ENCODE measurements at regions not wholly inside any gene's neighbourhood (a gene's known extent, or its start where the extent isn't known, plus 50 kb on each side); places are given as distances from the start of the nearest gene placed in this dataset.
A peak's percentile ranks its signal among the peaks of the same experiment; 100 is the strongest.
"Not testable (repeated sequence)": the region's sequence is repeated elsewhere in the genome, so short reads cannot be mapped to it uniquely, and the experiment has no call there.

GRCh38 chr2:48190230-48190629 lies 124.3 kb upstream of the FOXN2 start:
- Mint-ChIP-seq H3K27ac (no peak overlapping the region), H3K9me3 (no peaks in the 10 kb centered on the region), H3K36me3 (peaks cover 3% of the 10 kb centered on the region), H3K27me3 (no peaks in the 10 kb centered on the region), H3K4me1 (peaks cover 7 to 15% (median 10%) of the 10 kb centered on the region in 3 donors), H3K4me3 (no peak overlapping the region)

- peak overlapping the region in 1 of 3 donors; percentile 54 for H3K27ac Mint-ChIP-seq
- H3K36me3 Mint-ChIP-seq: peaks cover 2% of the 10 kb centered on the region
- peaks cover 3 to 13% (median 9%) of the 10 kb centered on the region in 3 donors for H3K4me1 Mint-ChIP-seq
- H3K27me3 Mint-ChIP-seq: no peaks in the 10 kb centered on the region
- no peaks in the 10 kb centered on the region for H3K9me3 Mint-ChIP-seq
- no peak overlapping the region for H3K4me3 Mint-ChIP-seq
Observed at GRCh38 chr2:48194641-48195040, 119.8 kb upstream of the FOXN2 start.

- peaks cover 2% of the 10 kb centered on the region for H3K36me3 Mint-ChIP-seq
- peaks cover 0 to 9% (median 5%) of the 10 kb centered on the region in 3 donors for H3K4me1 Mint-ChIP-seq
- H3K4me3 Mint-ChIP-seq: no peak overlapping the region
- no peaks in the 10 kb centered on the region for H3K27me3 Mint-ChIP-seq
- H3K9me3 Mint-ChIP-seq: no peaks in the 10 kb centered on the region
- H3K27ac Mint-ChIP-seq: peak overlapping the region in 1 of 3 donors; percentile 54
Observed at GRCh38 chr2:48195169-48195568, 119.3 kb upstream of the FOXN2 start.

- peak overlapping the region in 2 of 4 donors; percentile 17 to 49 for H3K4me3 Mint-ChIP-seq
- peaks cover 0 to 12% (median 7%) of the 10 kb centered on the region in 3 donors for H3K4me1 Mint-ChIP-seq
- H3K27me3 Mint-ChIP-seq: no peaks in the 10 kb centered on the region
- H3K9me3 Mint-ChIP-seq: no peaks in the 10 kb centered on the region
- no peak overlapping the region for H3K27ac Mint-ChIP-seq
- H3K36me3 Mint-ChIP-seq: no peaks in the 10 kb centered on the region
Observed at GRCh38 chr2:48197618-48198017, 116.9 kb upstream of the FOXN2 start.

- no peaks in the 10 kb centered on the region for H3K36me3 Mint-ChIP-seq
- H3K4me1 Mint-ChIP-seq: peaks cover 0 to 12% (median 7%) of the 10 kb centered on the region in 3 donors
- H3K27me3 Mint-ChIP-seq: no peaks in the 10 kb centered on the region
- H3K27ac Mint-ChIP-seq: no peak overlapping the region
- H3K4me3 Mint-ChIP-seq: no peak overlapping the region
- no peaks in the 10 kb centered on the region for H3K9me3 Mint-ChIP-seq
Observed at GRCh38 chr2:48198371-48198770, 116.1 kb upstream of the FOXN2 start.

GRCh38 chr2:48199070-48199469 lies 115.4 kb upstream of the FOXN2 start:
- Mint-ChIP-seq H3K4me1 (peaks cover 0 to 12% (median 7%) of the 10 kb centered on the region in 3 donors), H3K27me3 (no peaks in the 10 kb centered on the region), H3K27ac (no peak overlapping the region), H3K36me3 (no peaks in the 10 kb centered on the region), H3K9me3 (no peaks in the 10 kb centered on the region), H3K4me3 (no peak overlapping the region)

GRCh38 chr2:48200620-48201293 lies 113.7 kb upstream of the FOXN2 start:
- H3K36me3 Mint-ChIP-seq: no peaks in the 10 kb centered on the region
- no peak overlapping the region for H3K4me3 Mint-ChIP-seq
- no peaks in the 10 kb centered on the region for H3K27me3 Mint-ChIP-seq
- no peak overlapping the region for H3K27ac Mint-ChIP-seq
- H3K9me3 Mint-ChIP-seq: no peaks in the 10 kb centered on the region
- H3K4me1 Mint-ChIP-seq: peaks cover 3 to 19% (median 11%) of the 10 kb centered on the region in 3 donors

GRCh38 chr2:48201435-48201834 lies 113.0 kb upstream of the FOXN2 start:
- H3K36me3 Mint-ChIP-seq, H3K4me3 Mint-ChIP-seq, H3K27ac Mint-ChIP-seq, H3K27me3 Mint-ChIP-seq, H3K9me3 Mint-ChIP-seq: not testable (repeated sequence)
- peaks cover 3 to 24% (median 12%) of the 10 kb centered on the region in 3 donors for H3K4me1 Mint-ChIP-seq

GRCh38 chr2:48202863-48203642 lies 111.4 kb upstream of the FOXN2 start:
- no peaks in the 10 kb centered on the region for H3K9me3 Mint-ChIP-seq
- no peaks in the 10 kb centered on the region for H3K27me3 Mint-ChIP-seq
- no peak overlapping the region for H3K27ac Mint-ChIP-seq
- H3K36me3 Mint-ChIP-seq: peaks cover 2% of the 10 kb centered on the region
- peaks cover 3 to 24% (median 12%) of the 10 kb centered on the region in 3 donors for H3K4me1 Mint-ChIP-seq
- no peak overlapping the region for H3K4me3 Mint-ChIP-seq

- Mint-ChIP-seq H3K27ac (no peak overlapping the region), H3K36me3 (peaks cover 2% of the 10 kb centered on the region), H3K4me1 (peaks cover 3 to 24% (median 14%) of the 10 kb centered on the region in 3 donors), H3K9me3 (no peaks in the 10 kb centered on the region), H3K4me3 (peak overlapping the region in 1 of 4 donors; percentile 49), H3K27me3 (no peaks in the 10 kb centered on the region)
Observed at GRCh38 chr2:48203668-48204067, 110.8 kb upstream of the FOXN2 start.

- no peaks in the 10 kb centered on the region for H3K9me3 Mint-ChIP-seq
- no peak overlapping the region for H3K4me3 Mint-ChIP-seq
- H3K36me3 Mint-ChIP-seq: peaks cover 2% of the 10 kb centered on the region
- peaks cover 3 to 17% (median 15%) of the 10 kb centered on the region in 3 donors for H3K4me1 Mint-ChIP-seq
- no peak overlapping the region for H3K27ac Mint-ChIP-seq
- no peaks in the 10 kb centered on the region for H3K27me3 Mint-ChIP-seq
Observed at GRCh38 chr2:48204750-48205136, 109.7 kb upstream of the FOXN2 start.

- Mint-ChIP-seq H3K9me3 (no peaks in the 10 kb centered on the region), H3K27me3 (no peaks in the 10 kb centered on the region), H3K4me3 (peak overlapping the region in 2 of 4 donors; percentile 69 to 78), H3K27ac (no peak overlapping the region), H3K4me1 (peaks cover 3 to 17% (median 14%) of the 10 kb centered on the region in 3 donors), H3K36me3 (peaks cover 2% of the 10 kb centered on the region)
Observed at GRCh38 chr2:48205137-48205798, 109.2 kb upstream of the FOXN2 start.

- H3K36me3 Mint-ChIP-seq, H3K9me3 Mint-ChIP-seq, H3K27me3 Mint-ChIP-seq, H3K27ac Mint-ChIP-seq: not testable (repeated sequence)
- Mint-ChIP-seq H3K4me3 (peak overlapping the region in 1 of 4 donors; percentile 78), H3K4me1 (peaks cover 3 to 12% (median 9%) of the 10 kb centered on the region in 3 donors)
Observed at GRCh38 chr2:48206056-48206656, 108.3 kb upstream of the FOXN2 start.

GRCh38 chr2:48207201-48207641 lies 107.3 kb upstream of the FOXN2 start:
- Mint-ChIP-seq H3K27ac (no peak overlapping the region), H3K4me1 (peaks cover 3 to 12% (median 9%) of the 10 kb centered on the region in 3 donors), H3K36me3 (peaks cover 2% of the 10 kb centered on the region), H3K27me3 (no peaks in the 10 kb centered on the region), H3K9me3 (no peaks in the 10 kb centered on the region), H3K4me3 (no peak overlapping the region)

GRCh38 chr2:48207851-48208250 lies 106.6 kb upstream of the FOXN2 start:
- H3K4me1 Mint-ChIP-seq: peaks cover 3 to 12% (median 9%) of the 10 kb centered on the region in 3 donors
- H3K9me3 Mint-ChIP-seq: no peaks in the 10 kb centered on the region
- no peaks in the 10 kb centered on the region for H3K27me3 Mint-ChIP-seq
- no peak overlapping the region for H3K4me3 Mint-ChIP-seq
- H3K36me3 Mint-ChIP-seq: peaks cover 2% of the 10 kb centered on the region
- H3K27ac Mint-ChIP-seq: no peak overlapping the region
